Uterus (tissue), 3 donors: ENCODE measurements at regions not wholly inside any gene's neighbourhood (a gene's known extent, or its start where the extent isn't known, plus 50 kb on each side); places are given as distances from the start of the nearest gene placed in this dataset.

Experiments used
- DNase-seq, 2 donors: peaks; one replicate each; pipeline ENCODE4 v3.0.0-alpha.2; 2019 to 2020
- H3K27ac ChIP-seq, 2 donors: fragments of 200-600 bp; sonication (generic); 1 replicate in 1 of 2; 2 replicates in 1 of 2; pipeline ENCODE4 v1.5.1; 2016 to 2018
- H3K27me3 ChIP-seq, 2 donors: fragments of 200-600 bp; sonication (generic); one replicate each; pipeline ENCODE4 v1.5.1; 2018 to 2019; ENCODE audit warnings: control low read depth in 1 of 2
- H3K36me3 ChIP-seq, 2 donors: fragments of 200-600 bp; sonication (generic); one replicate each; pipeline ENCODE4 v1.5.1; 2019; ENCODE audit warnings: control low read depth in 1 of 2
- H3K4me1 ChIP-seq, 2 donors: fragments of 200-600 bp; sonication (generic); one replicate each; pipeline ENCODE4 v1.5.1; 2018 to 2019; ENCODE audit warnings: control low read depth in 1 of 2
- H3K4me3 ChIP-seq, 2 donors: fragments of 200-600 bp; sonication (generic); 1 replicate in 1 of 2; 2 replicates in 1 of 2; pipeline ENCODE4 v1.5.1; 2018 to 2019; ENCODE audit warnings: mild to moderate bottlenecking in 1 of 2
- H3K9me3 ChIP-seq, 2 donors: fragments of 200-600 bp; sonication (generic); one replicate each; pipeline ENCODE4 v1.5.1; 2019; ENCODE audit warnings: control low read depth in 1 of 2
- CTCF ChIP-seq, 4 experiments: fragments of 200-600 bp in 2 of 4; fragments of 450-650 bp in 2 of 4; sonication (generic) in 2 of 4; IDR thresholded peaks; one replicate each; pipeline ENCODE4 v1.5.1; 2016 to 2019; ENCODE audit warnings: antibody characterized with exemption in 4 of 4, mild to moderate bottlenecking in 2 of 4, moderate library complexity in 1 of 4
- POLR2A ChIP-seq, 2 donors: fragments of 450-650 bp; IDR thresholded peaks; one replicate each; pipeline ENCODE4 v1.6.1; 2016; ENCODE audit warnings: antibody characterized with exemption in 2 of 2, mild to moderate bottlenecking in 1 of 2, moderate library complexity in 1 of 2
- intact Hi-C: fragments of 100-400 bp; cut with DNase I; formaldehyde crosslinking; loops from one replicate; pipeline ENCODE4 v1.15.1; 2023; ENCODE audit warnings: low total_unique reads
- donor health status: DM: yes; HTN: yes; CAD: no.

GRCh38 chr11:95711945-95712221, 77.7 kb downstream of the FAM76B start:
- intact Hi-C loops, result no loop called here
- TF ChIP-seq CTCF (IDR thresholded peaks at IDR 0.05) (no peak), POLR2A (IDR thresholded peaks at IDR 0.05) (no peak)

GRCh38 chr11:95711162-95711944, 78.2 kb downstream of the FAM76B start:
- intact Hi-C loops, result no loop called here
- DNase-seq, result no peak
- Histone ChIP-seq H3K4me3 (no peak overlapping the region), H3K27ac (no peak overlapping the region), H3K9me3 (no peaks in the 10 kb centered on the region), H3K4me1 (no peaks in the 10 kb centered on the region), H3K27me3 (no peaks in the 10 kb centered on the region), H3K36me3 (no peaks in the 10 kb centered on the region)
- TF ChIP-seq POLR2A (IDR thresholded peaks at IDR 0.05), result no peak
- TF ChIP-seq CTCF (IDR thresholded peaks at IDR 0.05), result no peak

More at GRCh38 chr11:95711945-95712221, 77.7 kb downstream of the FAM76B start:
- no peak overlapping the region for H3K27ac ChIP-seq
- no peak for DNase-seq
- no peaks in the 10 kb centered on the region for H3K27me3 ChIP-seq
- H3K9me3 ChIP-seq, result no peaks in the 10 kb centered on the region
- no peaks in the 10 kb centered on the region for H3K36me3 ChIP-seq
- no peak overlapping the region for H3K4me3 ChIP-seq
- H3K4me1 ChIP-seq, result no peaks in the 10 kb centered on the region

GRCh38 chr11:95708681-95709080, 80.9 kb downstream of the FAM76B start:
- no peaks in the 10 kb centered on the region for H3K27me3 ChIP-seq
- no peak overlapping the region for H3K27ac ChIP-seq
- H3K4me1 ChIP-seq, result peaks cover 0 to 7% of the 10 kb centered on the region in 2 donors
- intact Hi-C loops, result no loop called here
- H3K36me3 ChIP-seq, result no peaks in the 10 kb centered on the region
- H3K4me3 ChIP-seq, result no peak overlapping the region
- H3K9me3 ChIP-seq, result no peaks in the 10 kb centered on the region
- TF ChIP-seq POLR2A (IDR thresholded peaks at IDR 0.05), result no peak
- no peak for TF ChIP-seq CTCF (IDR thresholded peaks at IDR 0.05)
- no peak for DNase-seq

GRCh38 chr11:95706974-95707387, 82.6 kb downstream of the FAM76B start:
- DNase-seq, result no peak
- intact Hi-C loops, result no loop called here
- Histone ChIP-seq H3K27me3 (no peaks in the 10 kb centered on the region), H3K9me3 (no peaks in the 10 kb centered on the region), H3K4me3 (no peak overlapping the region), H3K27ac (peak overlapping the region in 1 of 2 donors; percentile 85), H3K36me3 (no peaks in the 10 kb centered on the region), H3K4me1 (peaks cover 0 to 7% of the 10 kb centered on the region in 2 donors)
- no peak for TF ChIP-seq POLR2A (IDR thresholded peaks at IDR 0.05)
- TF ChIP-seq CTCF (IDR thresholded peaks at IDR 0.05), result no peak

GRCh38 chr11:95705485-95706124, 84.0 kb downstream of the FAM76B start:
- H3K9me3 ChIP-seq, result no peaks in the 10 kb centered on the region
- peak; percentile 86 to 93 (median 92) for TF ChIP-seq CTCF (IDR thresholded peaks at IDR 0.05)
- TF ChIP-seq POLR2A (IDR thresholded peaks at IDR 0.05), result peak in 1 of 2 donors; percentile 11
- H3K27ac ChIP-seq, result peak overlapping the region; percentile 77 to 85
- H3K27me3 ChIP-seq, result no peaks in the 10 kb centered on the region
- no peak overlapping the region for H3K4me3 ChIP-seq
- peaks cover 0 to 7% of the 10 kb centered on the region in 2 donors for H3K4me1 ChIP-seq
- intact Hi-C loops, result loop anchor here (2.0 kb wide), 1 partner anchor 553 kb away; no protein-coding TSS in a partner anchor
- H3K36me3 ChIP-seq, result no peaks in the 10 kb centered on the region
- DNase-seq, result peak; percentile 88 to 93
